Sciatic nerve (tissue), 2 donors: ENCODE measurements at regions not wholly inside any gene's neighbourhood (a gene's known extent, or its start where the extent isn't known, plus 50 kb on each side); places are given as distances from the start of the nearest gene placed in this dataset.
"Not testable (repeated sequence)": the region's sequence is repeated elsewhere in the genome, so short reads cannot be mapped to it uniquely, and the experiment has no call there.

Experiments used
- ATAC-seq: fragments of 200-7000 bp; cut with Tn5 transposase; one replicate; pipeline ENCODE4 v1.9.1; 2020; ENCODE audit warnings: mild to moderate bottlenecking, moderate library complexity
- DNase-seq: peaks from one replicate; pipeline ENCODE4 v3.0.0-alpha.2; 2020; ENCODE audit warnings: low spot score
- intact Hi-C: fragments of 100-400 bp; cut with DNase I; formaldehyde crosslinking; loops from one replicate; pipeline ENCODE4 v1.14.2; 2022
- donor health status: DM: no; HTN: no; CAD: no.
- donor health status: DM: no; HTN: no; CAD: no.

DNA sequence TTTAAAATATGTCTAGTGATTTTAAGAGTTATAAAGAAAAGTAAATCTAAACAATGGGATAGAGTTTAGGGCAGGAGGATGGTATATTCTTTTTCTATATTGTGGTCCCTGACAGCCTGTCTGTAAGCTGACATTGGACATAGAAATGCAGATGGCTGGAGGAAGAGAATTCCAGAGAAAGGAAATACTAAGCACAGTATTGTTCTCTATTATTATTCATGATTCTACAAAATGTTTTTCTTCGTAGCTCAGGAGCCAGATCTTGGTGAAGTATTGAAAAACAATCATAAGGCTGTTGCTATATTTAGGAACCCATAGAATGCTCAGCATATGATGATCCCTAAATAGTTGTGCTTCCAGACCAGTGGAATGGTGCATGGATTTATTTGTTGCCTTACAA lies 117.0 kb upstream of the FAM3C start:
- ATAC-seq (no peak), DNase-seq (no peak)
- intact Hi-C loops: no loop called here

DNA sequence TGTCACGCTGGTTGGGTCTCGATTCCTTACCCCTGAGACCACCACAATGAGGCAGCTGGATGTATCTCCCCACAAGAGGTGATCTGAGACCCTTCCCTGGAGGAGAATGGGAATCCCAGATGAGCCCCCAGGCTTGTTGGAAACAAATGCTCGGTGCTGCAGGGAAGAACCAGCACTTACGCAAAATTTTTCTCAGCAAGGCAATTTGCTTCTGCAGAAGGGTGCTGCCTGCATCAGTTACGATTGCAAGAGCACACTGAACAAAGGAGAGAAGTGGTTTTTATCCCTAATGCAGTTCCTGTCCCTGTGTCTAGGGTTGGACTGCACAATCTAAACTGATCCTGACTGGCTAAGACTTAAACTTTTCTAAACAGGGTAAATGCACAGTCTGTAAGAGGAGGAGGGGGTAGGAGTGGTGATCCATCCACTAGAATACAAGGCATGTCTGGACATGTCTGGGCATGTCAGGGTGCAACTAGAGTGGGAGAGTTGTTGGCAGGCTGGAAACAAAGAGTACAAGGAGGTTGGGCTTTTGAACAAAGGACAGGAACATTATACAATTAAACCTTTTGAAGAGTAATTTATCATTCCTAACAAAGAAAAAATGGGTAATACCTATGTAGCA lies 114.9 kb upstream of the FAM3C start:
- ATAC-seq: no peak
- intact Hi-C loops: no loop called here
- DNase-seq: no peak

DNA sequence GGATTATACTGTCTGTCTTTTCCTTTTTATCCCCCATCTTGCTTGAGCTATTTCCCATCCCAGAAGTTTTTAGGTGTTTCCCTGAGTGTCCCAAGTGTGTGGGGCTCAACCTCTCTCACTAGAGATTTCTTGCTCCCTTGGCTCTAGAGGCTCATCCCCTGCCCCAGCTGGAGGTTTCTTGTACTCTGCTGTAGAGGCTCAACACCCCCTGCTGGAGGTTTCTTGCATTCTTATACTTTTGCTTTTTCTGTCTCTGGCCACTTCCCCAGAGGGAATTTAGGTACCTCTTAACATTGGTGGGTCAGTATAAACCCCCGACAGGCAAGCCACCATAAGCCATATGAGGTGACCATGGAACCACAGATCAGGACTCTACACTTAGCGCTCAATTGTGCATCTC lies 114.2 kb upstream of the FAM3C start:
- ATAC-seq: no peak
- no peak for DNase-seq
- intact Hi-C loops: no loop called here

DNA sequence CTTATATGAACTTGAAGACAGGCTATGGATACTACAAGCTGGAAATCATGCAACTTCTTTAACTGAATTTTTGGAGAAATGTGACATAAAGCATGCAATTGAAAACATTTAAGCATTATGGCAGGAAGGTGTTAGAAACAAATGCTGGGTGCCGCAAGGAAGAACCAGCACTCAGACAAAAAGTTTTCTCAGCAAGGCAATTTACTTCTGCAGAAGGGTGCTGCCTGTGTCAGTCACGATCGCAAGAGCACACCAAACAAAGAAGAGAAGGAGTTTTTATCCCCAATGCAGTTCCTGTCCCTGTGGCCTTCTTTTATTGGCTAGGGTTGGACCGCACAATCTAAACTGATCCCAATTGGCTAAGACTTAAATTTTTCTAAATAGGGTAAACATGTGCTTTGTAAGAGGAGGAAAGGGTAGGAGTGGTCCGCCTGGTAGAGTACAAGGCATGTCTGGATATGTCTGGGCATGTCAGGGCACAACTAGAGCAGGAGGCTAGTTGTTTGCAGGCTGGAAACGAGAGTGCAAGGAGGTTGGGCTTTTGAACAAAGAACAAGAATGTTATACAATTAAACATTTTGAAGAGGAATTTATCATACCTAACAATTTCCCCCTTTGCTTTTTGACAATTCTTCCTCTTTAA lies 109.6 kb upstream of the FAM3C start:
- DNase-seq (no peak), ATAC-seq (no peak)
- intact Hi-C loops: no loop called here

DNA sequence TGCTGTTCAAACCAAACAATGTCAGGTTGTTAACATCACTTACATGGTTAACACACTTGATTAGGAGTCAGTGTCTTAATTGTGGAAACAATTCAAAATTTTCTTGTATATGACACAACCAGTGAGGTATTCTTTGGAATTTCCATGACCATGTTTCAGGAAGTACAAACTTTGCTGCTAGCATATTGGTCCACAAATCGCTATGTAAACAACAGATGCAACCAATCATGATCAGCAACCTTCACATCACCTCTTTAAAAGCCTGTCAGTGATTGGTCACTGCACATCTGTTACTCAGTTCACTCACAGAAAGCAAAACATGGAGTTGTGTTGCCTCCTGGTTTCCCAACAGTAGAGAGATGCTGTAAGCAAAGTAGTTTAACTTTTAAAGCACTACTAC lies 108.9 kb upstream of the FAM3C start:
- ATAC-seq (no peak), DNase-seq (no peak)
- intact Hi-C loops: no loop called here

DNA sequence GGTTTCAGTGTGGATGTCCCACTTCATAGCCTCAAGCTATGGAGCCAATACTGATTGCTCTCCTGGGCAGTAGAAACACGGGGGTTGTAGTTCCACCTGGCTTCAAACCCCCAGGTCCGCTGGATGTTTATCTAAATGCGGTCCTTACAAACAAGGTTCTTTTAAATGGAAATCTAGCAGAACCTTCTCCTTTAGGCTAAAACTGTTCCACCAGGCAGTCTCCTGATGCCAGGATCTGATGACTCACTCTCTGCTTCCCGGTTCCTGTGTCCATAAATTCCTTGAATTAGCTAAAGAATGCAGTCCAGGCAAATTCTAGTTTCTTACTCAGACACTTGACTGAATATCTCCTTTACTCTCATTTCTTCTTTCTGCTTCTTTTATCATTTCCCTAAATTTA lies 108.4 kb upstream of the FAM3C start:
- intact Hi-C loops: no loop called here
- ATAC-seq: peak; percentile 58
- DNase-seq: no peak

DNA sequence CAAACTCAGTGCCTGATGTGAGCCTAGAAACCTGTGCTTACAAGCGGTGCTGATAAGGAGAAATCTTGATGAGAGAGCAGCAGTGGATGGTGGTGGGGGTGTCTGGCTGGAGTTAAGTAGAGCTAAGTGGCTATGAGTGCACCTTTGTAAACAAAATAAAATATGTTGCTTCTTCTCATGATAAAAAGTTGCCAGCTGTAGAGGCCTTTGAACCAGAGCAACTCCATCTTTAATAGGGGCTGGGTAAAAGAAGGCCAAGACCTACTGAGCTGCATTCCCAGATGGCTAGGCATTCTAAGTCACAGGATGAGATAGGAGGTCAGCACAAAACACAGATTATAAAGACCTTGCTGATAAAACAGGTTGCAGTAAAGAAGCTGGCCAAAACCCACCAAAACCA lies 107.6 kb upstream of the FAM3C start:
- ATAC-seq (no peak), DNase-seq (no peak)
- intact Hi-C loops: no loop called here

DNA sequence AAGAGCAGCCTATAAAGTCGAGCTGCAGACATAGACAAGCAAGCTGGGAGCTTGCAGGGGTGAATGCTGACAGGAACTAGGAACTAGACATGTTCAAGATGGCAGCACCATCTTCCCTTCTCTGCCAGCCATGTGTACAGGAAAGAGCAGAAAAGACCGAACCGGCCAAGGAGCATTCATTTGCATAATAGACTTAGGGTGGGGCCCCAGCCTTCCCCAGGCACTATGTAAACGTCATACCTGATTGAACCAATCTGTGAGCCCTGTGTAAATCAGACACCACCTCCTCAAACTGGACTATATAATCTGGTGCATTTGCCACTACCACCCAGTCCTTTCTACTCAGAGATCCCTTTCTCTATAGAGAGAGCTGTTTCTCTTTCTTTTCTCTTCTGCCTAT lies 106.9 kb upstream of the FAM3C start:
- intact Hi-C loops: no loop called here
- DNase-seq: no peak
- ATAC-seq: no peak

DNA sequence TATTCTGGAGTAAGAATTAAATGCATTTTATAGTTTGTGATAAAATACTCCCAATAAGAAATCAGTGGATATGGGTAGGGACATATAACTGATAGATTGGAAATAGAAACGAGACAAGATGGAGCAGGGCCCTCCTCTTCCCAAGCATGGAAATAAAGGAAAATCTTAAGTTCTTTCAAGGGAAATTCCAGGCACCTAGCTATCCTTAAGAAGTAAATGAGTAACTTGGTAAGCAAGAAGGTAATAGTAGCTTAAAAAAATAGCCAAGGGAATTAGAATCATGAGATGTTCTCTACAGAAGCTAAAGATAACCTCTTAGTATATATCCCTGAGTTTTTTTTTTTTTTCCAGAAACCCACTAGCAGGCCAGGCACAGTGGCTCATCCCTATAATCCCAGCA lies 105.5 kb upstream of the FAM3C start:
- intact Hi-C loops: no loop called here
- ATAC-seq (no peak), DNase-seq (no peak)

DNA sequence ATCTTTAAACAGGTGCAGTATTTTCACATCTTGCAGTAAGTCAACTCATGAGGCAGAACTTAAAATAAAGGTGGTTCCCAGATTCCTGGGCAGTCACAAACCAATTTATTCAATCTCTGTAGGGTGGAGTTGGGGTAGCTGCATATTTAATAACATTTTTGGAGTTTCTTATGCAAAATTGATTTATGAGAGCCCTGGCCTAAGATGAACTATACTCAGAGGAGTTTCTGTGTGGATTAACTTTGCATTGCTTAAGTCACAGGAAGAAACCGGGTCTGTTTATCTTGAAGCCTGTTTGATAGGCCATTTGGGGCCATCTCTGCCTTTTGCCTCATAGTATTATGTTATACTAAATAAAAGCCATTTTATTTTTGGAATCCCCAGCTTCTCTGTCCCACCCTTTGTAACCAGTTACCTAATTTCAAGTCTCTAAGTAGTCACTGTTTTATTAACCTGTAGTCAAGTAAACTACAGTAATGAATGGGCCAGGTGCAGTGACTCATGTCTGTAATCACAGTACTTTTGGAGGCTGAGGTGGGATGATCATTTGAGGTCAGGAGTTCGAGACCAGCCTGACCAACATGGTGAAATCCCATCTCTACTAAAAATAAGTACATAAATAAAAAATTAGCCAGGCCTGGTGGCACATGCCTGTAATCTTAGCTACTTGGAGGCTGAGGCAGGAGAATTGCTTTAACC lies 104.4 kb upstream of the FAM3C start:
- ATAC-seq (no peak), DNase-seq (no peak)
- intact Hi-C loops: no loop called here

DNA sequence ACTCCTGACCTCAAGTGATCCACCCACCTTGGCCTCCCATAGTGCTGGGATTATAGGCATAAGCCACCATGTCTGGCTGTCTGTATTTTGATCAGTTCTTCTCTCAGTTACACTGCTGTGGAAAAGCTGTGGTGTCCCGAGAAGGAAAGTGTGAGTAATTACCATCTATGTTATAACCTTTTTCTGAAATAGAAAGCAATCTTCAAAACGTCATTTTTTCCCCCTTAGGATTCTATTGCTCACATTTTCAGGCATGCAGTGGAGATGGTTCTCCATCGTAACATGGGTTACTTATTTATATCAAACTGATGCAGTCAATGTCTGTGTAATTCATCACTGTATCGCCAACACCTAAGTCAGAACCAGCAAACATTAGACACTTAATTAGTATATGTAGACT lies 103.5 kb upstream of the FAM3C start:
- DNase-seq (no peak), ATAC-seq (no peak)
- intact Hi-C loops: no loop called here

DNA sequence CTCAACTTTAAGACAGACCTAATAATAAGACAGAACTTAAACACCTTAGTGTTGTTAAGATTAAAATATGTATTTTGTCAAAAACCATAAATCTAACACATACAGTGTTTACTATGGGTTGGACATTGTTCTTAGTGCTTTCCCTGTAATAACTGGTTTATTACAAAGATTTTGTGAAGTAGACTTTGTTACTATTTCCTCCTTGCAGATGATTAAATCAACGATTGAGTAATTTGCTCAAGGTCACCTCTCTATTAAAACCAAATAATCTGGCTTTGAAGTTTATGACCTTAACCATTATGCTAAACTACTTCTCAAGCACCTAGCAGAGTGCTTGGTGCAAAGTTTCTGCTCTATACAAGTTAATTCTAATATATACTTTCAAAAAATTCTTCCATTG lies 102.7 kb upstream of the FAM3C start:
- ATAC-seq (no peak), DNase-seq (no peak)
- intact Hi-C loops: no loop called here

DNA sequence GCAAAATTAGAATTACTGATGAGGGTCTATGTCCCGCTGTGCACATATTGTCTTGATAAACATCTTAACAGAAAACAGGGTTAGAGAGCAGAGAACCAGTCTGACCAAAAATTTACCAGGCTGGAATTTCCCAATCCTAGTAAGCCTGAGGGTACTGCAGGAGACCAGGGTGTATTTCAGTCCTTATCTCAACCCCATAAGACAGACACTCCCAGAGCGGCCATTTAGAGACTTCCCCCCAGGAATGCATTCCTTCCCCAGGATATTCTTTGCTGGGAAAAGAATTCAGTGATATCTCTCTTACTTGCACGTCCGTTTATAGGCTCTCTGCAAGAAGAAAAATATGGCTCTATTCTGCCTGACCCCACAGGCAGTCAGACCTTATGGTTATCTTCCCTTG lies 101.4 kb upstream of the FAM3C start:
- not testable (repeated sequence) for ATAC-seq

DNA sequence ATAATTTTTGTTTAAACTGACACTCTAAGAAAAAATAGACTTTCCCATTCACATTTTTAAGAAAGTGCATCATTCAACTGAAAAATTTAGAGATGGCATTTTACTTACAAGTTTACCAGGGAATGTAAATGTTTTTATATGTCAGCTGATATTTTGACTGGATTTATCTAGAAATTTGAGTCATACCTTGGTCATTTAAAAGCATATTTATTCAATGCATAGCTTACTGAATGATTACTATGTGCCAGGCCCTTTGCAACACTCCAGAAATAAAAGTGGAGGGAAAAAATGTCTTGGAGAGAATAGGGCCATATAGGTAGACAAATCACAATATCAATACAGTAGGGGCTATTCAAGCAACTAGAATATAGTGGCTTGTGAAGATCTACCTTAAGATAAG lies 98.4 kb upstream of the FAM3C start:
- no peak for ATAC-seq
- DNase-seq: no peak
- intact Hi-C loops: no loop called here

More for the DNA sequence above, 101.4 kb upstream of the FAM3C start:
- DNase-seq, intact Hi-C loops: not testable (repeated sequence)

DNA sequence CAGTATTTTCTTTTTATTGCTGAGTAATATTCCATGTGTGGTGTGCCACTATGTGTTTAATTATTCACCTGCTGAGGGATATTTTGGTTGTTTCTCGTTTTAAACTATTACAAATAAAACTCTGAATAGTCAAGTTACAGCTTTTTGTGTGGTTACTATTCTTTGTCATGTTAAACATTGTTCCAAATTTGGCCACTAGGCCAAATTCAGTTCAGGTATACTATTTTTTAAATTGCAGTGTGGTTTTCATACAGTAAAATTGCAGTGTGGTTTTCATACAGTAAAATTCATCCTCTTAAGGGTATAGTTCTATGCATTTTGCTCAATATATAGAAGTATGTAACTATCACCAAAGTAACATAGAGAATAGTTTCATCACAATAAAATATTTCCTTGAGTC lies 97.4 kb upstream of the FAM3C start:
- no peak for ATAC-seq
- intact Hi-C loops: no loop called here
- DNase-seq: no peak

DNA sequence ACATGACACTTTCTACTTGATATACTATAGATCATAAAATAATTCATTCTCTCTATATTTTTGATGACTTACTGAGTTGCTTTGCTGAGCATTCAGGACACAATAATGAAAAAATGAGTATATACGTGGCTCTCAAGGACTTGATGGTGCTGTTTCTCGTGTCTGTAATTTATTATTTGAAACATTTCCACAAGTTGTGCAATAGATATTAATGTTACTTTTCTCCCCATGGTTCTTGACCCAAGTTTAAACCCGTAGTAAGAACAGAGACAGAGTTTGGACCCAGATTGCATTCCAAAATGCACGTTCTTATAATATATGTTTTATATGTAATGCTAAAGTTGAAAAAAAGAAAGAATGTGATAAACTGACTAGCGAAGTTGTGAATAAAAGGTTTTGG lies 94.2 kb upstream of the FAM3C start:
- no peak for ATAC-seq
- intact Hi-C loops: no loop called here
- no peak for DNase-seq

DNA sequence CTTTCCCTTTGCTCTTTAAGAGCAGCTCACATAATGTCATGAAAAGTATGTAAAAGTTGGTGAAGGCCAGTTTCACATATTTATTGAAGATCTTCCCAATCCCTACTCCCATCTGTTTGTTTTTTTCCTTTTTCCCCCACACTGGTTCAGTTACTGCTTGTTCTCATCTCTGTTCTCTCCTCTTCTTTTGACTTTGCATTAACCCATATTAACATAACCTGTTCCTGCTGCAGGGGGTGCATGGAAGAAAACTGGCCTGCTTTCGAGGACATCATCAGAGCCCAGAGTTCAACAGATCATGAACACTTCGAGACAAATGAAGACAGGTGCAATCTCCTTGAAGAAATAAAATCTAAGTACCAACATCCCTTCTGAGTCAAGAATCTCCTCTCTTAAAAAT lies 93.3 kb upstream of the FAM3C start:
- intact Hi-C loops: no loop called here
- no peak for ATAC-seq
- no peak for DNase-seq

DNA sequence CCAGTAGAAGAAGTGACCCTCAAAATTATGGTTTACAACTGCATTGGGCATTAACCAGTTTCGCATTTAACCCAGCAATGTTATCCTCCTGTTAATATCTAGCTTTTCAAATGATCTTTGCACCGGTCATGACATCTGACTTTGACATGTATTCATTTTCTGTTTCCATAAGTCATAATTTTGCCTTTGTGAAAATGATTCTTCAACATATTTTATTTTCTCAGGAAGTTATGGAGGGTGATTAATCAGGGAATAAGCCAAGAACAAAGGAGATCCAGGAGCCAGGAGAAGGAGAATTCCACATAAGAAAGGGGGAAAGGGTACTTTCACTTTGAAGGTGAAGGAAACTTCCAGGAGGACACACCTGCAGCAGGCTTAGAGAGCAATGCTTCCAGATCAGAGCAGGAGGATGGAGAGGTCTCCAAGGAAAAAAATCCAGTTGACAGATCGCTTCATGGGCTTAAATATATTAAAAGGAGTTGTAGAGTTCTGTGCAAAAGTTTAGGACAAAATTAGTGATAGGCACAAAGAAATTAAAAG lies 92.1 kb upstream of the FAM3C start:
- intact Hi-C loops: no loop called here
- ATAC-seq (no peak), DNase-seq (no peak)

DNA sequence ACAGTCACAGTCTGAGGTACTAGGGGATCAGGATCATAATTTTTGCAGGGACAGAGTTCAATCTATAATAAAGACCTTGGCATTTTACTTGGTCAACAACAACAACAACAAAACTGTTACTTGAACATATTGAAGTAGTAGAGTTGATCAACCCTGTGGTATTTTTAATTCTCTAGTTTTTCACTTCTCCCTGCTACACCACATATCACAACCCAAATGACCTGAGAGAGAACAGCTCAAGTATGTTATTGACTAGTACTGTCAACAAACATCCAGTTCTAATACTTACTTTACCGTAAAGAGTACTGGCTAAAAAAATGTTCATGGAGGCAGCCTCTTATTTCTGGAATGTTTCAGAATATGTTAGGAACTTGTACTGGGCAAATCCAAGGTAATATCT lies 90.5 kb upstream of the FAM3C start:
- no peak for ATAC-seq
- no peak for DNase-seq
- intact Hi-C loops: no loop called here

DNA sequence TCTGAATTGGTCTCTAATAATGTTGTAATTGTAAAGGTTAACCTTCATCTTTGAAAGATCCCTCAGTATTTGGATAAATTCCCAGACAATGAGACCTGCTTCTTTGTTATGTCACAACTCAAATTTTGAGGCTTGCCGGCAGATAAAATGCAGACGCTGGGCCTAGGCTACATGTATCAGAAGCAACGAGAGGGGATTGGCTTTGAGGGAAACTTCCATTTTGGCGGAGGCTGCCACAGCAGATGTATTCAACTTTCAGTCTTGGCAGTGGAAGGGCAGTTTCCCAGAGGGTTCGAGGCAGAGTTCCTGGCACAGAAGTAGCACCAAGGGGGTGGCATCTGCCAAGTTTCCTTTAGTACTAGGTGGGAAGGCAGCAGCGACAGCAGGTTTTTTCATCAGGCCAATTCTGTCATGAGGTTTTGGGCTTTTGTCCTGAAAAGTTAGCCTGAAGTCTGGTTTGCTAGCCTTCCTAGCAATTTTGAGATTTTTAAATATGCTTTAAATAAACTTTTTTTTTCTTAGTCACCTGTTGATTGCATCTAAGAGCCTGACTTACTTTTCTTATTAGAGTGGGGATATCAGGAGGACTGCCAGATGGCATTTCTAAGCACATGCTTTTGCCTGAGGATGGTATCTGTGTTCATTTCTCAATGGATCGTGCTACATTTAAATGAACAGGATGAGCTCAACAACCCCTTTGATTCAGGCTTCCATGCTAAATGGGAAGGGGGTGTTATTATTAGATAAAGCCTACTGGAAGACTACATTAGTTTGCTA lies 89.5 kb upstream of the FAM3C start:
- peak; percentile 54 for DNase-seq
- intact Hi-C loops: no loop called here
- ATAC-seq: no peak
